ENCODE measurements at regions not wholly inside any gene's neighbourhood (a gene's known extent, or its start where the extent isn't known, plus 50 kb on each side); places are given as distances from the start of the nearest gene placed in this dataset.

- no peaks in the 10 kb centered on the region for H3K36me3 ChIP-seq (ENCODE audit: low read depth, missing control alignments)
- H3K4me1 ChIP-seq = peaks cover 3% of the 10 kb centered on the region
- intact Hi-C loops (cut with DNase I; ENCODE audit: low total_unique reads) = no loop called here
- no peak for DNase-seq
- no peaks in the 10 kb centered on the region for H3K27me3 ChIP-seq
- no peak overlapping the region for H3K4me3 ChIP-seq
- 71 to 80% methylated on average over 10 of the region's 10 CpGs for WGBS, 2 donors
- no peaks in the 10 kb centered on the region for H3K9me3 ChIP-seq
- no peak for TF ChIP-seq POLR2A (IDR thresholded peaks at IDR 0.05)
- TF ChIP-seq CTCF (IDR thresholded peaks at IDR 0.05) = no peak
- no peak overlapping the region for H3K27ac ChIP-seq
Measured at GRCh38 chr5:141760753-141761152, 78.7 kb upstream of the ARAP3 start.

- H3K27ac ChIP-seq = no peak overlapping the region
- no peaks in the 10 kb centered on the region for H3K36me3 ChIP-seq (ENCODE audit: low read depth, missing control alignments)
- peaks cover 3% of the 10 kb centered on the region for H3K4me1 ChIP-seq
- no peak overlapping the region for H3K4me3 ChIP-seq
- TF ChIP-seq CTCF (IDR thresholded peaks at IDR 0.05) = no peak
- TF ChIP-seq POLR2A (IDR thresholded peaks at IDR 0.05) = no peak
- no peaks in the 10 kb centered on the region for H3K9me3 ChIP-seq
- H3K27me3 ChIP-seq = no peaks in the 10 kb centered on the region
- intact Hi-C loops (cut with DNase I; ENCODE audit: low total_unique reads) = no loop called here
- no peak for DNase-seq
- WGBS, 2 donors = 72 to 77% methylated on average over 4 of the region's 4 CpGs
Measured at GRCh38 chr5:141760193-141760592, 78.2 kb upstream of the ARAP3 start.

- no peaks in the 10 kb centered on the region for H3K27me3 ChIP-seq
- H3K9me3 ChIP-seq = no peaks in the 10 kb centered on the region
- TF ChIP-seq POLR2A (IDR thresholded peaks at IDR 0.05) = no peak
- intact Hi-C loops (cut with DNase I; ENCODE audit: low total_unique reads) = no loop called here
- no peak for DNase-seq
- no peaks in the 10 kb centered on the region for H3K36me3 ChIP-seq (ENCODE audit: low read depth, missing control alignments)
- H3K4me3 ChIP-seq = no peak overlapping the region
- peaks cover 3% of the 10 kb centered on the region for H3K4me1 ChIP-seq
- H3K27ac ChIP-seq = no peak overlapping the region
- WGBS, 2 donors = 34 to 46% methylated on average over 19 to 22 of the region's 22 CpGs
Measured at GRCh38 chr5:141758310-141758998, 76.4 kb upstream of the ARAP3 start.

- peak; percentile 48 for DNase-seq
- Histone ChIP-seq H3K27ac (no peak overlapping the region), H3K9me3 (no peaks in the 10 kb centered on the region), H3K36me3 (ENCODE audit: low read depth, missing control alignments) (no peaks in the 10 kb centered on the region), H3K4me3 (no peak overlapping the region), H3K27me3 (no peaks in the 10 kb centered on the region), H3K4me1 (peaks cover 3% of the 10 kb centered on the region)
- 47 to 65% methylated on average over 6 of the region's 6 CpGs for WGBS, 2 donors
- intact Hi-C loops (cut with DNase I; ENCODE audit: low total_unique reads) = no loop called here
- TF ChIP-seq CTCF (IDR thresholded peaks at IDR 0.05) (peak in 2 of 3 experiments; percentile 23 to 25), POLR2A (IDR thresholded peaks at IDR 0.05) (no peak)
Measured at GRCh38 chr5:141757402-141757801, 75.4 kb upstream of the ARAP3 start.

GRCh38 chr5:141756196-141756595 is 74.2 kb upstream of the ARAP3 start:
- DNase-seq = no peak
- Histone ChIP-seq H3K27ac (no peak overlapping the region), H3K4me1 (peaks cover 3% of the 10 kb centered on the region), H3K4me3 (no peak overlapping the region), H3K36me3 (ENCODE audit: low read depth, missing control alignments) (no peaks in the 10 kb centered on the region), H3K9me3 (no peaks in the 10 kb centered on the region), H3K27me3 (no peaks in the 10 kb centered on the region)
- WGBS, 2 donors = 74 to 82% methylated on average over 3 of the region's 3 CpGs
- intact Hi-C loops (cut with DNase I; ENCODE audit: low total_unique reads) = no loop called here
- TF ChIP-seq POLR2A (IDR thresholded peaks at IDR 0.05) (no peak), CTCF (IDR thresholded peaks at IDR 0.05) (no peak)

Data from testis (tissue), 2 donors.